ENCODE measurements at regions not wholly inside any gene's neighbourhood (a gene's known extent, or its start where the extent isn't known, plus 50 kb on each side); places are given as distances from the start of the nearest gene placed in this dataset.

DNA sequence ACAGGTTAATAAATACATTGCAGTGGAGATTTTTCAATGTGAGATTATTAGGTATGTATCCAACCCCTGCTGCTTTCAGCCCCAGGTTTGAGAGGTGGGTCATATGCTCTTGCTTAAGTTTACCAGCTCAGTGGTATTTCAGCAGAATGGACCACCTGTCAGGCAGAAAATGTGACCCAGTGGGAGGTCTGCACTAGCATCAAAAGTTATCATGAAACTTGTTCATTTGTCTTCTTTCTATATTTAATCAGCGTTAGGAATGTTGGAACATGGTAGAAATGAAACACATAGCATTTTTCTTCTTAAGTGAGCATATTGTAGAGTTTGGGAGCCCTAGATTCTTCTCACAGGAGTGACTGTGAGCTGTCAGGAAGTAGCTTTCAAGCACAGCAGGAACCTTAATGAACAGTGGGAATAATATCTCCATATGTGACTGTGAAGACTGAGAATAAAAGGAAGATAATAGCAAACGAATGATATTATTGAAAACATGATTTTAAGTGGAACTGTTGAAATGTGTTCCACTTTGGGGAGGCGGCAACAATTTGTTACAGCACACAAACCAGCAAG, 596.9 kb upstream of the CDH6 start:
- Histone ChIP-seq H3K9me3 (ENCODE audit: control insufficient read depth in 2 of 3, insufficient read depth in 1 of 3, low read length in 3 of 3) (peaks cover 0 to 3% (median 0%) of the 10 kb centered on the region in 3 donors), H3K4me3 (ENCODE audit: low read length in 3 of 3) (no peak overlapping the region), H3K9ac (ENCODE audit: low read length in 3 of 3) (no peak overlapping the region), H3K36me3 (ENCODE audit: control insufficient read depth in 2 of 3, insufficient read depth in 3 of 3, low read length in 3 of 3) (no peaks in the 10 kb centered on the region), H3K4me1 (ENCODE audit: control insufficient read depth in 2 of 3, insufficient read depth in 2 of 3, low read depth in 1 of 3, low read length in 3 of 3) (no peaks in the 10 kb centered on the region), H3K27me3 (ENCODE audit: control insufficient read depth, insufficient read depth, low read length) (no peaks in the 10 kb centered on the region), H3K27ac (ENCODE audit: low read depth in 2 of 2, low read length in 2 of 2) (no peak overlapping the region)
- FAIRE-seq (no peak), DNase-seq (no peak)
- TF ChIP-seq, protein P1, sequence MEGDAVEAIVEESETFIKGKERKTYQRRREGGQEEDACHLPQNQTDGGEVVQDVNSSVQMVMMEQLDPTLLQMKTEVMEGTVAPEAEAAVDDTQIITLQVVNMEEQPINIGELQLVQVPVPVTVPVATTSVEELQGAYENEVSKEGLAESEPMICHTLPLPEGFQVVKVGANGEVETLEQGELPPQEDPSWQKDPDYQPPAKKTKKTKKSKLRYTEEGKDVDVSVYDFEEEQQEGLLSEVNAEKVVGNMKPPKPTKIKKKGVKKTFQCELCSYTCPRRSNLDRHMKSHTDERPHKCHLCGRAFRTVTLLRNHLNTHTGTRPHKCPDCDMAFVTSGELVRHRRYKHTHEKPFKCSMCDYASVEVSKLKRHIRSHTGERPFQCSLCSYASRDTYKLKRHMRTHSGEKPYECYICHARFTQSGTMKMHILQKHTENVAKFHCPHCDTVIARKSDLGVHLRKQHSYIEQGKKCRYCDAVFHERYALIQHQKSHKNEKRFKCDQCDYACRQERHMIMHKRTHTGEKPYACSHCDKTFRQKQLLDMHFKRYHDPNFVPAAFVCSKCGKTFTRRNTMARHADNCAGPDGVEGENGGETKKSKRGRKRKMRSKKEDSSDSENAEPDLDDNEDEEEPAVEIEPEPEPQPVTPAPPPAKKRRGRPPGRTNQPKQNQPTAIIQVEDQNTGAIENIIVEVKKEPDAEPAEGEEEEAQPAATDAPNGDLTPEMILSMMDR (IDR thresholded peaks at IDR 0.05; ENCODE audit: borderline replicate concordance, extremely low read depth, insufficient read depth): no peak
- intact Hi-C loops (cut with DNase I): no loop called here

DNA sequence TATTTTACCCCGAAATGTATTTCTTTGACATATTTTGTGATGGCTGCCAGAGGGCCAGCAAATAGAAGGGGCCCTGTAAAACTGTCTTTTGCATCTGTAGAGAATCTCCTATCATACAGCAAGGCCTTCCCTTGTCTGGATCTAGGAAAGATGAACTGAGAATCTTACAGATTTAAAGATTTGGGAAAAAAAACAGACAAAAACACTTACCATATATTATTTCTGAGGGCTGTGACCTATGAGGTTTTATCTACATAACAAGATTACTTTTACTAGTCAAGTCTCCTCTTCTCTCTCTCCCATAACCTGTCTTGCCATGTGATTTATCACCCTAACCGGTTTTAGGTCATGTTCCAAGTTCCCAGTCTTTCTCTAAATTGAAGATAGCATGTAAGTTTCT, 599.2 kb upstream of the CDH6 start:
- no peak for DNase-seq
- H3K9me3 ChIP-seq (ENCODE audit: control insufficient read depth in 2 of 3, insufficient read depth in 1 of 3, low read length in 3 of 3): peaks cover 0 to 3% (median 0%) of the 10 kb centered on the region in 3 donors
- H3K27ac ChIP-seq (ENCODE audit: low read depth in 2 of 2, low read length in 2 of 2): no peak overlapping the region
- no peak for FAIRE-seq
- no peak overlapping the region for H3K9ac ChIP-seq (ENCODE audit: low read length in 3 of 3)
- no peak overlapping the region for H3K4me3 ChIP-seq (ENCODE audit: low read length in 3 of 3)
- no peaks in the 10 kb centered on the region for H3K4me1 ChIP-seq (ENCODE audit: control insufficient read depth in 2 of 3, insufficient read depth in 2 of 3, low read depth in 1 of 3, low read length in 3 of 3)
- H3K27me3 ChIP-seq (ENCODE audit: control insufficient read depth, insufficient read depth, low read length): no peaks in the 10 kb centered on the region
- TF ChIP-seq, protein P1 (IDR thresholded peaks at IDR 0.05; ENCODE audit: borderline replicate concordance, extremely low read depth, insufficient read depth): no peak
- intact Hi-C loops (cut with DNase I): no loop called here
- no peaks in the 10 kb centered on the region for H3K36me3 ChIP-seq (ENCODE audit: control insufficient read depth in 2 of 3, insufficient read depth in 3 of 3, low read length in 3 of 3)

DNA sequence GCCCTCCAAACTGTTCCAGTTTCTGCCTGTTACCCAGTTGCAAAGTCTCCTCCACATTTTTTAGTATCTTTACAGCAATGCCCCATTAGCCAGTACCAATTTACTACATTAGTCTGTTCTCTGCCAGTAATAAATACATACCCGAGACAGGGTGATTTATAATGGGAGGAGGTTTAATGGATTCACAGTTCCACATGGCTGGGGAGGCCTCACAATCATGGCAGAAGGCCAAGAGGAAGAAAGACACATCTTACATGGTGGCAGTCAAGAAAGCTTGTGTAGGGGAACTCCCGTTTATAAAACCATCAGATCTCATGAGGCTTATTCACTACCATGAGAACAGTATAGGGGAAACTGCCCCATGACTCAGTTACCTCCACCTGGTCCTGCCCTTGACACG, 600.7 kb upstream of the CDH6 start:
- no peaks in the 10 kb centered on the region for H3K27me3 ChIP-seq (ENCODE audit: control insufficient read depth, insufficient read depth, low read length)
- peaks cover 0 to 3% (median 0%) of the 10 kb centered on the region in 3 donors for H3K9me3 ChIP-seq (ENCODE audit: control insufficient read depth in 2 of 3, insufficient read depth in 1 of 3, low read length in 3 of 3)
- FAIRE-seq: no peak

More for the DNA sequence above, 600.7 kb upstream of the CDH6 start:
- Histone ChIP-seq H3K36me3 (ENCODE audit: control insufficient read depth in 2 of 3, insufficient read depth in 3 of 3, low read length in 3 of 3) (no peaks in the 10 kb centered on the region), H3K4me3 (ENCODE audit: low read length in 3 of 3) (no peak overlapping the region), H3K27ac (ENCODE audit: low read depth in 2 of 2, low read length in 2 of 2) (no peak overlapping the region), H3K9ac (ENCODE audit: low read length in 3 of 3) (no peak overlapping the region), H3K4me1 (ENCODE audit: control insufficient read depth in 2 of 3, insufficient read depth in 2 of 3, low read depth in 1 of 3, low read length in 3 of 3) (no peaks in the 10 kb centered on the region)
- peak in 1 of 5 donors; percentile 4 for DNase-seq
- TF ChIP-seq, protein P1 (IDR thresholded peaks at IDR 0.05; ENCODE audit: borderline replicate concordance, extremely low read depth, insufficient read depth): no peak
- intact Hi-C loops (cut with DNase I): no loop called here
